ENCODE measurements at regions not wholly inside any gene's neighbourhood (a gene's known extent, or its start where the extent isn't known, plus 50 kb on each side); places are given as distances from the start of the nearest gene placed in this dataset.
"Not testable (repeated sequence)": the region's sequence is repeated elsewhere in the genome, so short reads cannot be mapped to it uniquely, and the experiment has no call there.

- TF ChIP-seq ZNF274 (IDR thresholded peaks at IDR 0.05; ENCODE audit: low read depth, low read length); YY1 (IDR thresholded peaks at IDR 0.05; ENCODE audit: insufficient read depth, insufficient read length); SUZ12 (IDR thresholded peaks at IDR 0.05; ENCODE audit: extremely low read depth, insufficient read depth, insufficient read length): not testable (repeated sequence)
These were observed 55.1 kb upstream of the MAGEH1 start for GRCh38 chrX:55396836-55397235.
